H9 (cell line): ENCODE measurements at regions not wholly inside any gene's neighbourhood (a gene's known extent, or its start where the extent isn't known, plus 50 kb on each side); places are given as distances from the start of the nearest gene placed in this dataset.

Experiments used
- DNase-seq: peaks from one replicate; pipeline ENCODE4 v3.0.0-alpha.2; 2017
- H2AFZ ChIP-seq: one replicate; pipeline ENCODE4 v1.6.1; 2013; ENCODE audit warnings: mild to moderate bottlenecking, low read length, control low read depth, moderate library complexity
- H2AK5ac ChIP-seq: 2 replicates; pipeline ENCODE4 v1.6.1; 2013; ENCODE audit warnings: low read length, control low read depth, mixed read lengths; ENCODE audit not compliant: insufficient read length
- H2BK120ac ChIP-seq: one replicate; pipeline ENCODE4 v1.6.1; 2013; ENCODE audit warnings: low read depth, mild to moderate bottlenecking, low read length, control low read depth, inconsistent platforms; ENCODE audit not compliant: poor library complexity, severe bottlenecking
- H2BK12ac ChIP-seq: 2 replicates; pipeline ENCODE4 v1.6.1; 2013; ENCODE audit warnings: low read length, control low read depth, mixed read lengths, low read depth; ENCODE audit not compliant: insufficient read length
- H2BK15ac ChIP-seq: 2 replicates; pipeline ENCODE4 v1.6.1; 2013; ENCODE audit warnings: low read depth, low read length, control low read depth
- H2BK20ac ChIP-seq: one replicate; pipeline ENCODE4 v1.6.1; 2013; ENCODE audit warnings: low read depth, mild to moderate bottlenecking, low read length, control low read depth, inconsistent platforms; ENCODE audit not compliant: poor library complexity, severe bottlenecking
- H2BK5ac ChIP-seq: 2 replicates; pipeline ENCODE4 v1.6.1; 2013; ENCODE audit warnings: low read length, control low read depth, mixed read lengths; ENCODE audit not compliant: insufficient read length
- H3K14ac ChIP-seq: 2 replicates; pipeline ENCODE4 v1.6.1; 2013; ENCODE audit warnings: low read length, control low read depth; ENCODE audit not compliant: insufficient read depth
- H3K18ac ChIP-seq: 2 replicates; pipeline ENCODE4 v1.6.1; 2013; ENCODE audit warnings: low read depth, mild to moderate bottlenecking, mixed read lengths, low read length, control low read depth; ENCODE audit not compliant: insufficient read length
- H3K23ac ChIP-seq: 2 replicates; pipeline ENCODE4 v1.6.1; 2013; ENCODE audit warnings: low read length, control low read depth, mixed read lengths, low read depth; ENCODE audit not compliant: insufficient read length
- H3K23me2 ChIP-seq: 2 replicates; pipeline ENCODE4 v1.6.1; 2013; ENCODE audit warnings: low read depth, mild to moderate bottlenecking, mixed read lengths, low read length, control low read depth; ENCODE audit not compliant: insufficient read length, poor library complexity, severe bottlenecking
- H3K27ac ChIP-seq: 2 replicates; pipeline ENCODE4 v1.5.1; 2013; ENCODE audit warnings: low read length, control low read depth, mixed read lengths, low read depth; ENCODE audit not compliant: insufficient read length
- H3K27me3 ChIP-seq: 2 replicates; pipeline ENCODE4 v1.6.1; 2013; ENCODE audit warnings: low read length, control low read depth, inconsistent platforms; ENCODE audit not compliant: insufficient read depth
- H3K4ac ChIP-seq: 2 replicates; pipeline ENCODE4 v1.6.1; 2013; ENCODE audit warnings: low read depth, mild to moderate bottlenecking, control low read depth, inconsistent platforms, low read length, moderate library complexity
- H3K4me1 ChIP-seq: 2 replicates; pipeline ENCODE4 v1.6.1; 2013; ENCODE audit warnings: low read length, control low read depth, inconsistent platforms; ENCODE audit not compliant: insufficient read depth
- H3K4me2 ChIP-seq: 2 replicates; pipeline ENCODE4 v1.6.1; 2013; ENCODE audit warnings: low read length, control low read depth, mixed read lengths; ENCODE audit not compliant: insufficient read length, insufficient read depth
- H3K56ac ChIP-seq: 2 replicates; pipeline ENCODE4 v1.6.1; 2013; ENCODE audit warnings: low read depth, mild to moderate bottlenecking, mixed read lengths, low read length, control low read depth; ENCODE audit not compliant: insufficient read length
- H3K79me1 ChIP-seq: 2 replicates; pipeline ENCODE4 v1.6.1; 2013; ENCODE audit warnings: low read depth, mild to moderate bottlenecking, moderate library complexity, low read length, control low read depth, inconsistent platforms; ENCODE audit not compliant: insufficient read depth, poor library complexity, severe bottlenecking
- H3K79me2 ChIP-seq: 2 replicates; pipeline ENCODE4 v1.6.1; 2013; ENCODE audit warnings: low read length, control low read depth, inconsistent platforms; ENCODE audit not compliant: insufficient read depth
- H3K9ac ChIP-seq: 2 replicates; pipeline ENCODE4 v1.6.1; 2013; ENCODE audit warnings: low read length, control low read depth, mixed read lengths; ENCODE audit not compliant: insufficient read length; ENCODE audit errors: extremely low read depth
- H3K9me3 ChIP-seq: one replicate; pipeline ENCODE4 v1.6.1; 2013; ENCODE audit warnings: low read depth, low read length, inconsistent platforms; ENCODE audit not compliant: control insufficient read depth
- H3T11ph ChIP-seq: one replicate; pipeline ENCODE4 v1.6.1; 2013; ENCODE audit warnings: mild to moderate bottlenecking, low read length, control low read depth, inconsistent platforms
- H4K20me1 ChIP-seq: one replicate; pipeline ENCODE4 v1.6.1; 2013; ENCODE audit not compliant: control insufficient read depth, insufficient read length, insufficient read depth
- H4K5ac ChIP-seq: 2 replicates; pipeline ENCODE4 v1.6.1; 2013; ENCODE audit warnings: low read depth, mild to moderate bottlenecking, mixed read lengths, low read length, control low read depth; ENCODE audit not compliant: insufficient read length
- H4K8ac ChIP-seq: replicated peaks from 2 replicates; pipeline ENCODE4 v1.6.1; 2013; ENCODE audit warnings: low read length, control low read depth, mixed read lengths, low read depth; ENCODE audit not compliant: insufficient read length
- H4K91ac ChIP-seq: 2 replicates; pipeline ENCODE4 v1.6.1; 2013; ENCODE audit warnings: low read depth, mild to moderate bottlenecking, moderate library complexity, mixed read lengths, low read length, control low read depth; ENCODE audit not compliant: insufficient read length
- H3K27ac Mint-ChIP-seq, 3 experiments: 2 replicates in 2 of 3; 3 replicates in 1 of 3; pipeline ENCODE4 v1.8.0; 2020 to 2021; ENCODE audit warnings: mixed read lengths in 3 of 3, mild to moderate bottlenecking in 1 of 3, moderate library complexity in 1 of 3
- H3K27me3 Mint-ChIP-seq: 2 replicates; pipeline ENCODE4 v1.8.0; 2021; ENCODE audit warnings: low read depth, mild to moderate bottlenecking, moderate library complexity, mixed read lengths
- H3K36me3 Mint-ChIP-seq, 3 experiments: 2 replicates in 2 of 3; 3 replicates in 1 of 3; pipeline ENCODE4 v1.8.0; 2020 to 2021; ENCODE audit warnings: low read depth in 3 of 3, mixed read lengths in 3 of 3; ENCODE audit not compliant: insufficient read depth in 1 of 3
- H3K4me1 Mint-ChIP-seq, 2 experiments: 2 replicates each; pipeline ENCODE4 v1.8.0; 2020; ENCODE audit warnings: mixed read lengths in 2 of 2
- H3K4me3 Mint-ChIP-seq, 2 experiments: 2 replicates in 1 of 2; 3 replicates in 1 of 2; pipeline ENCODE4 v1.8.0; 2020 to 2021; ENCODE audit warnings: mild to moderate bottlenecking in 2 of 2, mixed read lengths in 2 of 2, moderate library complexity in 1 of 2
- H3K9me3 Mint-ChIP-seq, 2 experiments: 2 replicates in 1 of 2; 3 replicates in 1 of 2; pipeline ENCODE4 v1.8.0; 2020; ENCODE audit warnings: mild to moderate bottlenecking in 2 of 2, mixed read lengths in 2 of 2, moderate library complexity in 1 of 2
- WGBS: extraction: QIAGEN DNeasy Blood & Tissue Kit; methylation state at CpG from one replicate; pipeline ENCODE4 v1.1.7; 2013; ENCODE audit warnings: missing lambda C conversion rate, low lambda C conversion rate, mixed read lengths; ENCODE audit not compliant: insufficient read length; ENCODE audit errors: extremely low coverage; 5-methylcytosine and 5-hydroxymethylcytosine counted together
- TF ChIP-seq, protein P1 (sequence below): fragments of 200-600 bp; sonication (generic); conservative IDR thresholded peaks from 3 replicates; pipeline ENCODE4 v1.8.0; 2021; ENCODE audit warnings: antibody characterized with exemption, mild to moderate bottlenecking

- peaks cover 0 to 2% (median 0%) of the 10 kb centered on the region in 3 experiments; a peak in 3 of 7 replicates for H3K36me3 Mint-ChIP-seq
- Histone ChIP-seq H4K8ac (no peak overlapping the region), H3K4ac (no peak overlapping the region), H2BK120ac (no peak overlapping the region), H2BK5ac (no peak overlapping the region), H2BK20ac (no peak overlapping the region), H3K4me1 (peaks cover 19% of the 10 kb centered on the region), H4K91ac (no peak overlapping the region), H3K27me3 (no peaks in the 10 kb centered on the region), H2AFZ (no peak overlapping the region), H4K5ac (no peak overlapping the region), H3T11ph (no peak overlapping the region), H2BK12ac (no peak overlapping the region), H3K14ac (no peak overlapping the region), H3K79me2 (no peaks in the 10 kb centered on the region), H3K4me2 (no peak overlapping the region), H3K27ac (no peak overlapping the region), H2AK5ac (no peak overlapping the region), H3K79me1 (no peaks in the 10 kb centered on the region), H2BK15ac (no peak overlapping the region), H3K9me3 (no peaks in the 10 kb centered on the region), H3K56ac (no peak overlapping the region), H3K23ac (no peak overlapping the region), H3K9ac (no peak overlapping the region), H4K20me1 (no peaks in the 10 kb centered on the region), H3K23me2 (no peaks in the 10 kb centered on the region), H3K18ac (no peak overlapping the region)
- TF ChIP-seq, protein P1, sequence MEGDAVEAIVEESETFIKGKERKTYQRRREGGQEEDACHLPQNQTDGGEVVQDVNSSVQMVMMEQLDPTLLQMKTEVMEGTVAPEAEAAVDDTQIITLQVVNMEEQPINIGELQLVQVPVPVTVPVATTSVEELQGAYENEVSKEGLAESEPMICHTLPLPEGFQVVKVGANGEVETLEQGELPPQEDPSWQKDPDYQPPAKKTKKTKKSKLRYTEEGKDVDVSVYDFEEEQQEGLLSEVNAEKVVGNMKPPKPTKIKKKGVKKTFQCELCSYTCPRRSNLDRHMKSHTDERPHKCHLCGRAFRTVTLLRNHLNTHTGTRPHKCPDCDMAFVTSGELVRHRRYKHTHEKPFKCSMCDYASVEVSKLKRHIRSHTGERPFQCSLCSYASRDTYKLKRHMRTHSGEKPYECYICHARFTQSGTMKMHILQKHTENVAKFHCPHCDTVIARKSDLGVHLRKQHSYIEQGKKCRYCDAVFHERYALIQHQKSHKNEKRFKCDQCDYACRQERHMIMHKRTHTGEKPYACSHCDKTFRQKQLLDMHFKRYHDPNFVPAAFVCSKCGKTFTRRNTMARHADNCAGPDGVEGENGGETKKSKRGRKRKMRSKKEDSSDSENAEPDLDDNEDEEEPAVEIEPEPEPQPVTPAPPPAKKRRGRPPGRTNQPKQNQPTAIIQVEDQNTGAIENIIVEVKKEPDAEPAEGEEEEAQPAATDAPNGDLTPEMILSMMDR, result no peak
- no peak overlapping the region for H3K4me3 Mint-ChIP-seq
- peaks cover 43 to 47% of the 10 kb centered on the region in 2 experiments for H3K4me1 Mint-ChIP-seq
- H3K27ac Mint-ChIP-seq, result peak overlapping the region in 1 of 3 experiments; percentile 13; a peak in 1 of 7 replicates
- no CpG with 5 or more reads among the region's 2 CpGs for whole genome bisulfite sequencing
- no peaks in the 10 kb centered on the region for H3K9me3 Mint-ChIP-seq
- DNase-seq, result no peak
- peaks cover 2% of the 10 kb centered on the region for H3K27me3 Mint-ChIP-seq
These were observed 67.2 kb upstream of the HMGA2 start for GRCh38 chr12:65756956-65757511.
